Right lung (tissue), 2 donors: ENCODE measurements at regions not wholly inside any gene's neighbourhood (a gene's known extent, or its start where the extent isn't known, plus 50 kb on each side); places are given as distances from the start of the nearest gene placed in this dataset.
A peak's percentile ranks its signal among the peaks of the same experiment; 100 is the strongest.
"Not testable (repeated sequence)": the region's sequence is repeated elsewhere in the genome, so short reads cannot be mapped to it uniquely, and the experiment has no call there.

Source experiments
- DNase-seq, 2 donors: peaks; one replicate each; pipeline ENCODE4 v3.0.0-alpha.2; 2013

GRCh38 chr4:159736411-159736810, 633.5 kb downstream of the RAPGEF2 start:
- no peak for DNase-seq

DNA sequence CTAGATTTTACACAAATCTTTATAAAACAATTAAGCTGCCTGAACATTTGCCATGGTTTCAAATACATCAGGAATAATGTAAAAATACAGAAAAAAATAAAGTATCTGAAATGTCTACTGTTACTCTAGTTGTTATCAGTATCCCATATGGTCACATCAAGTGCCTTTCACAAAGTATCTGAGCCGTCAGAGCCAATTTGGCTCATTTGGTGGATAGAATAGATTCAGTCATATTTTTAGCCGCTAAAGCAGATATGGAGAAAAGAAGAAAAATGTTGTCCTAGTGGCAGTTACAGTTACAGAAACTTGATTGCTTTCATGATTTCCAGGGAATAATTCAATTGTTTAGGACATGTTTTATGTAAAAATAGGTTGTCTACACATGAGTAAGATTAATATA, 641.1 kb downstream of the RAPGEF2 start:
- no peak for DNase-seq

- DNase-seq = no peak
Observed at GRCh38 chr4:159747983-159748382, 645.1 kb downstream of the RAPGEF2 start.

DNA sequence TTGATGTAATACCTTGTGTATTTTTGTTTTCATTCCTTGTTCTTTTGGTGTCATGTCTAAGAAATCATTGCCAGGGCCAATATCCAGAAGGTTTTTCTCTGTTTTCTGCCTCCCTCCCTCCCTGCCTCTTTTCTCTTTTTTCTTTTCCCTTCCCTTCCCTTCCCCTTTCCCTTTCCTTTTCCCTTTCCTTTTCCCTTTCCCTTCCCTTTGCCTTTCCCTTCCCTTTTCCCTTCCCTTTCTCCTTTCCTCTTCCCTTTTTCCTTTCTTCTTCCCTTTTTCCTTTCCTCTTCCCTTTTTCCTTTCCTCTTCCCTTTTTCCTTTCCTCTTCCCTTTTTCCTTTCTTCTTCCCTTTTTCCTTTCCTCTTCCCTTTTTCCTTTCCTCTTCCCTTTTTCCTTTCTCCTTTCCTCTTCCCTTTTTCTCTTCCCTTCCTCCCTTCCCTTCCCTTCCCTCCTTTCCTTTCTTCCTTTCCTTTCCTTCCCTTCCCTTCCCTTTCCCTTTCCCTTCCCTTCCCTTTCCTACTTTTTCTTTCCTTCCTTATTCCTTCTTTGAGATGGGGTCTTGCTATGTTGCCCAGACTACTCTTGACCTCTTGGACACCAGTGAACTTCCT, 646.1 kb downstream of the RAPGEF2 start:
- no peak for DNase-seq

- peak in 1 of 2 donors; percentile 1 for DNase-seq
Observed at GRCh38 chr4:159757499-159757898, 654.6 kb downstream of the RAPGEF2 start.

- DNase-seq = no peak
Observed at GRCh38 chr4:159758061-159758460, 655.2 kb downstream of the RAPGEF2 start.

- no peak for DNase-seq
Observed at GRCh38 chr4:159762672-159763071, 659.8 kb downstream of the RAPGEF2 start.

GRCh38 chr4:159764343-159764952, 661.6 kb downstream of the RAPGEF2 start:
- DNase-seq = peak; percentile 39 to 53

GRCh38 chr4:159765382-159765781, 662.5 kb downstream of the RAPGEF2 start:
- no peak for DNase-seq

- DNase-seq = no peak
Observed at GRCh38 chr4:159766241-159766640, 663.4 kb downstream of the RAPGEF2 start.

DNA sequence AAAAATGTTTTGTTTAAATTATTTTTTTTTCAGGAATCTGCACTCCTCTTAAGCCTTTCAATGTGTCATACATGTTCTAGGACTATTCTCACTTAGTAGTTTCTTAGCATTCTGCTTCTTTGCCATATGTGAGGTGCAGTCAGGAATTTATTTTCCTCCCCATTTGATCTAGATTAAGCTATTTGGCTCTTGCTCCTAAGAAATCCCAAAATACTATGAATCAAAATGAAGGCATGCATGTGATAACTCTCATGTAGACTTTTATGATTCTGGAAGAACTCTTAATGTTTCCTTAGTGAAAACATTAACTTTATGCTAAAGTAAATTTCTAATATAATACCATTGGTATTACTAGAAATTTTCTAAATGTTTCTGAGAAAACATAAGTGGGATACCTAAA, 664.5 kb downstream of the RAPGEF2 start:
- no peak for DNase-seq

DNA sequence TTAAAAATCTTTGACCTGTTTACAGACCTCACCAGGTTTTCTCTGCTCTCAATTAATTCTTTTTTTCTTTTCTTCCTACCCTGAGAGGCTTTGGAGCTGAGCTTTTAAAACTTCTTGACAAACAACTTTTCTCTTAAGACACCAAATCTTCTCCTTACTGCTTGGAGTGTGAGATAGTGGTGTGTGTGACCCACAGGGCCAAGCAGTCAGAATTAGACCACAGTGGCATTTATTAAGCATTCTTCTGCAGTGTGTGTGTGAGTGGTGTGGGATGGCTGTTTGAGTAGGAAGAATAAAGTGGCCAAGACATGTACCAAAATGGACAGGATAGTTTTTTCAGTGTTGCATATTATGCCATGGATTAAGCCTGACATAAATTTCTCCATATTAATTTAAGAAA, 665.1 kb downstream of the RAPGEF2 start:
- DNase-seq = no peak

DNA sequence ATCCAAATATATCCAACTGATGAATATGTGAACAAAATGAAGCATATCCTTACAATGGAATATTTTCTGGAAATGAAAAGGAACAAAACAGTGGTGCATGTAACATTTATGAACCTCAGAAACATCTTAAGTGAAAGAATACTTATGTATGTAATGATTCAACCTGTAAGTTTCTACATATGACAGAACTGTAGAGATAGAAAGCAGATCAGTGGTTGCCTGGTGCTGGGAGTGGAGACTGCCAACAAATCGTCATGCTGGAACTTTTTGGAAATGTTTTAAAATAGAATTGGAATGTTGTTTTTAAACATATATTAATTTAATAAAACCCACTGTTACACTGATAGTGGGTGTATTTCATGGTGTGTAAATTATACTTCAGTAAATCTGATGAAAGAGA, 667.5 kb downstream of the RAPGEF2 start:
- DNase-seq = no peak

GRCh38 chr4:159770969-159771368, 668.1 kb downstream of the RAPGEF2 start:
- DNase-seq = no peak

- no peak for DNase-seq
Observed at GRCh38 chr4:159776961-159777360, 674.1 kb downstream of the RAPGEF2 start.

GRCh38 chr4:159777689-159778088, 674.8 kb downstream of the RAPGEF2 start:
- no peak for DNase-seq

DNA sequence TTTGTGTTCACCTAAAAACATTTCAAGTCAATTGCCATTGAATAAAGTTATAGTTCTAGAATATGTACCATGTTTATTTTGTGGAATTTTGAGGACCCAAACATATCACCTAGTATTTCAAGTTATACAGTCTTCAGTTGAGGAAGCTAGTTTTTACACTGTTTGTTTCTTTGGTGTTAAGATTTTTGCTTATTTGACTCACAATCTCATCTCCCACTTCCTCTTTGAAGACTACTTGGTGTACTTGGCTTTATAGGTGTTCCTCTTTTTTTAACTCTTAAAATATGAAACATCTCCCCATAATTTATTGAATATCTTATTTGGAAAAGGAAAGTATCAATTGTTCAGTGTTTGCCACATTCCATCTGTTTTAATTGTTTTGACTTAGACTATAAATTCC, 675.4 kb downstream of the RAPGEF2 start:
- DNase-seq = no peak

GRCh38 chr4:159779716-159780115, 676.8 kb downstream of the RAPGEF2 start:
- no peak for DNase-seq

DNA sequence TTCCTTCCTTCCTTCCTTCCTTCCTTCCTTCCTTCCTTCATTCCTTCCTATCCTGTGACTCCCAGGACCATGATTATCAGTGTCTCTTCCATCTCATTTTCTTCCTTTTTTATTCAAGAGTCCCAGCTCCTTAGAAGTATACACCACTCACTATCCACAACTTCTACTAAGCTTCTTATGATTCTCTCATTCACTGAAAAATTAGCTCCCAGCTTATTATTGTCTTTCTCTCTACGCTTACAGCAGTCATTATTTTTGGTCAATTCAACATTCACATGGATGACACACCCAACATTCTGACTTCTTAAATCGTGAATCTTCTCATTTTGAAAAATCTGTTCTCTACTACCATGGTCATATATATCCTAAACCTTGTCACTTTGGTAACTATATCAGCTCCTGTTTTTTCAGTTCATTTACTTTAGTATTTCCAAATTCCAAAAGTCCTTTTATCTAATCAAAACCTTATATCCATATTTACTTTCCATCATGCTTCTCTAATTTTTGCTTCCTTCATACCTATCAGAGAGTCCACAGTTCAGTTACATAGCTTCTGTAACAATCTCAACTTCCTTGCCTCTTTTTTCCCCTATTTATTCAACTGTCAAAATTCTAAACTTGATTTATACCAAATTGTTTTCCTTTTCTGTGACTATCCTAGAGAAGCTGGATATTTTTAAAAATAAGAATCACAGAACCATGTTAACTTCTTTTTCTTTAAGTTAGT, 677.5 kb downstream of the RAPGEF2 start:
- DNase-seq = no peak

DNA sequence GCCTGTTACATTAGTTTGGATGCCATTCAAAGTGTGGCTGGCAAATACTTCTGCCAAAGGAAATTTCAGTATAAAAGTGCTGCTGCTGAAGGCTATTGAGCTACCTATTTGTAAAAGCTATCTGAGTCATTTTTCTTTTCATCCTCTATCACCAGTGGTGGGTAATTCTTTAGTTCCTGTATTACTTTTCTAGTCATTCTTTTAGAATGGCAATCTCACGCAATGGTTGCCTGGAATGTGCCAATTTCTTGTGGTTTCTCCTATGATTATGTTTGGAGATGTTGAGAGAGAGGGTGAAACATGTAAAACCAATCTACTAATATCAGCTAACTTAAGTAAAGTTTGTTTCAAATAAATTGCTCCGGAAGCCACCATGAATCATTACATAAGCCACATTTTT, 685.0 kb downstream of the RAPGEF2 start:
- no peak for DNase-seq

DNA sequence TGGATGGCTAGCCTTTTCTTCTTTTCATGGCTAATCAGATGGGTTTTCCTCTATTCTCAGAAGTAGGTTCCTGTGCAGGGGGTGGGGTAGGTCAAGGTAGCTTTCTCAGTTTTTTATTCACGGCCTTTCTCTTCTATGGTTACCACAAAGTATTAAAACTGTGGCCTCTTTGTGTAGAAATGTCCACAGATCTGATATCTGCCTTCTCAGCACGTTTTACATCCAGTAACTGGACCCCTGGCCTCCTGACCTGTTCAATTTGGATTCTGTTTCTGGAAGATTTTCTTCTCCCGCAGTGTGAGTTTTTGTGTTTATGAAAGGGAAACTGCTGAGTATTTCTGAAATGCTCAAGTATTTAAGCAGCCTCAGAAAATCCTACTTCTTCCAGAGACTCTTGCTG, 688.5 kb downstream of the RAPGEF2 start:
- no peak for DNase-seq

- DNase-seq = not testable (repeated sequence)
Observed at GRCh38 chr4:159804592-159804991, 701.7 kb downstream of the RAPGEF2 start.

DNA sequence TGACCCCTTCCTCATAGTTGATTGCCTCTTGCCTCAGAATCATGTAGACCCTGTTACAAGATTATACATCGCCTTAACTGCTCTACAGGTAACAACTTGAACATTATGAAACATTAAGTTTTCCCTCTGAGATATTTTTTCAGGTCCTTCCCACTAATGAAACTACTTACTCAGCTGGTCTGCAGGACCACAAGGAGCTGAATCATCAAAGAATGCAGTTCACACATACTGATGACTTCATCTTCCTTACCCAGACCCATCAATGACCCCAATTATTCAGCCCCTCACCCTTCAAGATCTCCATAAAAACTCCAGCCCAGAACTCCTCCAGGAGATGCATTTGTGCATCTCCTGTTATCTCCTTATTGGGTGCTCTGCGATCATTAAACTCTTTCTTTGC, 720.9 kb downstream of the RAPGEF2 start:
- no peak for DNase-seq
